Chondrocyte (in vitro differentiated cells): ENCODE measurements at regions not wholly inside any gene's neighbourhood (a gene's known extent, or its start where the extent isn't known, plus 50 kb on each side); places are given as distances from the start of the nearest gene placed in this dataset.

Experiments used
- DNase-seq: peaks from one replicate; pipeline ENCODE4 v3.0.0; 2021; ENCODE audit warnings: mixed read lengths, low spot score
- H3K27ac Mint-ChIP-seq: one replicate; pipeline ENCODE4 v1.8.0; 2021; ENCODE audit warnings: mild to moderate bottlenecking, moderate library complexity, mixed read lengths; ENCODE audit not compliant: unreplicated experiment
- H3K27me3 Mint-ChIP-seq: 2 replicates; pipeline ENCODE4 v1.8.0; 2021; ENCODE audit warnings: low read depth, mixed read lengths
- H3K36me3 Mint-ChIP-seq: 2 replicates; pipeline ENCODE4 v1.8.0; 2021; ENCODE audit warnings: low read depth, mixed read lengths
- H3K4me1 Mint-ChIP-seq: 2 replicates; pipeline ENCODE4 v1.8.0; 2021; ENCODE audit warnings: low read depth, mild to moderate bottlenecking, mixed read lengths
- H3K4me3 Mint-ChIP-seq: one replicate; pipeline ENCODE4 v1.8.0; 2021; ENCODE audit warnings: mild to moderate bottlenecking, moderate library complexity, mixed read lengths; ENCODE audit not compliant: unreplicated experiment
- H3K9me3 Mint-ChIP-seq: 2 replicates; pipeline ENCODE4 v1.8.0; 2021; ENCODE audit warnings: low read depth, mixed read lengths
- CTCF ChIP-seq: fragments of 200-600 bp; sonication (generic); IDR thresholded peaks from 2 replicates; pipeline ENCODE4 v1.5.0; 2021; ENCODE audit warnings: antibody characterized with exemption, mild to moderate bottlenecking, moderate library complexity

- no peak overlapping the region for H3K4me3 Mint-ChIP-seq
- H3K27ac Mint-ChIP-seq: no peak overlapping the region
- TF ChIP-seq CTCF: no peak
- H3K27me3 Mint-ChIP-seq: peaks cover 3% of the 10 kb centered on the region
- no peaks in the 10 kb centered on the region for H3K36me3 Mint-ChIP-seq
- H3K9me3 Mint-ChIP-seq: no peaks in the 10 kb centered on the region
- no peaks in the 10 kb centered on the region for H3K4me1 Mint-ChIP-seq
- no peak for DNase-seq
These were observed 90.3 kb downstream of the NKX2-1 start for GRCh38 chr14:36429692-36430091.

- no peak for TF ChIP-seq CTCF
- H3K27ac Mint-ChIP-seq: no peak overlapping the region
These were observed 91.7 kb downstream of the NKX2-1 start for GRCh38 chr14:36428350-36428749.

GRCh38 chr14:36426836-36427235 lies 93.2 kb downstream of the NKX2-1 start:
- no peaks in the 10 kb centered on the region for H3K9me3 Mint-ChIP-seq
- no peak for DNase-seq
- no peak overlapping the region for H3K27ac Mint-ChIP-seq
- no peaks in the 10 kb centered on the region for H3K4me1 Mint-ChIP-seq
- peaks cover 6% of the 10 kb centered on the region for H3K27me3 Mint-ChIP-seq
- H3K4me3 Mint-ChIP-seq: no peak overlapping the region
- H3K36me3 Mint-ChIP-seq: no peaks in the 10 kb centered on the region
- TF ChIP-seq CTCF: no peak

More at GRCh38 chr14:36428350-36428749, 91.7 kb downstream of the NKX2-1 start:
- Mint-ChIP-seq H3K9me3 (no peaks in the 10 kb centered on the region), H3K27me3 (peaks cover 4% of the 10 kb centered on the region), H3K4me3 (no peak overlapping the region), H3K36me3 (no peaks in the 10 kb centered on the region), H3K4me1 (no peaks in the 10 kb centered on the region)
- no peak for DNase-seq

GRCh38 chr14:36426113-36426512 lies 93.9 kb downstream of the NKX2-1 start:
- Mint-ChIP-seq H3K4me1 (no peaks in the 10 kb centered on the region), H3K27ac (no peak overlapping the region), H3K4me3 (no peak overlapping the region), H3K27me3 (peaks cover 6% of the 10 kb centered on the region), H3K9me3 (no peaks in the 10 kb centered on the region), H3K36me3 (no peaks in the 10 kb centered on the region)
- TF ChIP-seq CTCF: no peak
- DNase-seq: no peak

- Mint-ChIP-seq H3K4me3 (no peak overlapping the region), H3K9me3 (no peaks in the 10 kb centered on the region), H3K36me3 (no peaks in the 10 kb centered on the region)
These were observed 95.4 kb downstream of the NKX2-1 start for GRCh38 chr14:36424478-36425102.

More at GRCh38 chr14:36424478-36425102, 95.4 kb downstream of the NKX2-1 start:
- no peak overlapping the region for H3K27ac Mint-ChIP-seq
- H3K27me3 Mint-ChIP-seq: peaks cover 8% of the 10 kb centered on the region
- H3K4me1 Mint-ChIP-seq: no peaks in the 10 kb centered on the region
- no peak for DNase-seq
- TF ChIP-seq CTCF: no peak
